Activated T-helper 9 cell treated with anti-CD3 and anti-CD28 coated beads, Interleukin-2, amount 50 U/mL, for 16 hours (primary cell): ENCODE measurements at regions not wholly inside any gene's neighbourhood (a gene's known extent, or its start where the extent isn't known, plus 50 kb on each side); places are given as distances from the start of the nearest gene placed in this dataset.
A peak's percentile ranks its signal among the peaks of the same experiment; 100 is the strongest.
"Not testable (repeated sequence)": the region's sequence is repeated elsewhere in the genome, so short reads cannot be mapped to it uniquely, and the experiment has no call there.

Experiments
- DNase-seq: peaks from one replicate; pipeline ENCODE4 v3.0.0-alpha.2; 2020; ENCODE audit warnings: low read depth

DNA sequence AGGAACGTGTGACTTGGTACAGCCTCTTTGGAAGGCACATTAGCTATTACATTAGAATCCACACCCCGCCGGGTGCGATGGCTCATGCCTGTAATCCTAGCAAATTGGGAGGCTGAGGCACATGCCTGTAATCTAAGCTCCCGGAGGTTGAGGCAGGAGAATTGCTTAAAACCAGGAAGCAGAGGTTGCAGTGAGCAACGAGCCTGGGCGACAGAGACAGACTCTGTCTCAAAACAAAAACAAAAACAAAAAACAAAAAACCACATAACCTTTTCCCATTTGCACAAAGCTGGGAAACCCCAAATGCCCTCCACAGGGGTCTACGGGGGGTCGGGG, 82.7 kb upstream of the METTL9 start:
- DNase-seq = not testable (repeated sequence)

- not testable (repeated sequence) for DNase-seq
Observed at GRCh38 chr16:21517263-21517662, 82.1 kb upstream of the METTL9 start.

DNA sequence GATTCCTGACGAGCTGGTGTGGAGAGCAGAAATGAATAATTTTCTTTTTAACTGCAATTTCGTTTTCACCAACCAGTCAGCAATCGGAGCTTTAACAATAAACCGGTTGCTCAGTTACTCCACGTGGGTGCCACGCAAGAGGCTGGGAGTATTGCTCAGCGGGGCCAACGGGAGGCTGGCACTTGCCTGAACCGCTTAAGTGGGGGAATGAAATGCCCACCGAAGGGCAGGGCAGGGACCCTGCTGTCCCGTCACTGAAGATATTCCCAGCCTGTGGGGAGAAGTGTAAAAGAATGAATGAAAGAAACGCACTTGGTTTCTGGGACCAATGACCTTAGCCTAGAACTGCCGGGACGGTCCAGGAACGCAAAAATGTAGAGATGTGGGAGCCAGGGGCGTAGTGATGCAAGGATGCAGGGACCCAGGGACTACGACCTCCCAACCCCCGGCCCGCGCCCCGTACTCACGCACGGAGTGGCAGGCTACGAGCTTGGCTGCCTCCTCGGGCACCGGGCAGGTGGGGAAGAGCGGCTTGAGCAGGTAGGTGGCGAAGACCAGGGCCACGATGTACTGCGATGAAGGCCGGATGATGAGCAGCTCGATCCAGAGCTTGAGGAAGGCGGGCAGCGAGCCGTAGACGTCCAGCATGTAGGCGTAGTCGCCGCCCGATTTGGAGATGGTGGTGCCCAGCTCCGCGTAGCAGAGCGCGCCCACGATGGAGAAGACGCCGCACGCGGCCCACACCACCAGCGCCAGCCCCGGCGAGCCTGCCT, 79.8 kb upstream of the METTL9 start:
- DNase-seq = not testable (repeated sequence)

DNA sequence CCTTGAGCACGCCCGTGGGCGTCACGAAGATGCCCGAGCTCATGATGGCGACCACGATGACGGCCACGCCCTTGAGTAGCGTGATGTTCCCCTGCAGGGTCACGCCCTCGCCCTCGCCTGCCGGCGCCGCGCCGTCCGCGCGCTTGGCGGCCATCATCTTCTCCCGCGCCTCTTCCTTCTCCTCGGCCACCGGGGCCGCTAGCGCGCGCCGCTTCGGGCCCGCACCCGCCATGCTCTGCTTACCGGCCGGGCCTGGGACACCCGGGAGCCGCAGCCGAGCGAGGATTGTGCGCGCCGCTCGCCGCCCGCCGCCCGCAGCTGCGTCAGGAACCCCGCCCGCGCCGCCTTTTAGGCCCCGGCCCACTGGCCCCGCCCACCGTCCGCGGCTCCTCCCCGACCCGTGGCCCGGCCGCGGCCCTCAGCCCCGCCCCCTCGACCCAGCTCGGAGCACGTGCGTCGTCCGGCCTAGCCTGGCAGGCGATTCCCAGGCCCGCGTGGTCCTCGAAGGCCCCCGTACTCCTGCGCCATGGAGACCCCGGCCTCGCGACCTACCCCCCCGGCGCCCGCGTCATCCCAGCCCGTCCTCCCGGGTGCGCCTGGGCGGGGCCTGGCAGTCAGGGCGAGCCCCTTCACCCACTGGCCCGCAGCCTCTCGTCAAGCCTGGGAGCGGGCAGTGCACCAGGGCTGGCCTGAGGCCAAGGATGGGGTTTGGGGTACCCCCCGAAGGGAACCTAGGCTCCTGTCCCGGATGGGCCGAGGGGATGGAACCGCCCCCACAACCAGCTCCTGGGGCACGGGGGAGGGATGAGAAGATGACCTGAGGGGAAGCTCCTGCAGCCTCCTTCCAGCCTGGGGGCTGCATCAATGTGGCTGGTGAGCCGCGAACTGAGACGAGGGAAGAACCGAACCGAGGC, 79.0 kb upstream of the METTL9 start:
- DNase-seq = peak; percentile 99

DNA sequence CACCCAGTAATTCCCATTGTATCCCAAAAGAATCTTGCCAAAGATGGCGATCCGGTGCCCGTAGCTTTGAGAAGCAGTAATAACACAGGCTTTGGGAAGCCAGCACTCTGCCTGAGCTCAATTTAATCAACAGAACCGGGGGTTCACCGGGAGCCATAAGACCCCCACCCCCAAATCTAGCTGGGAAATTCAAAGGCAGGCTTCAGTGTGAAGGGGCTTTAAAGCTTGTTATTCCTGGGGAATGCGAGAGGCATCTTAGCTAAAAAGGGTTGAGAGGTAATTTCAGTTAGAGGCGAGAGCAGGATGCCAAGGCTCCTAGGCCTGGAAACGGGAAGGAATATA, 78.4 kb upstream of the METTL9 start:
- not testable (repeated sequence) for DNase-seq

DNA sequence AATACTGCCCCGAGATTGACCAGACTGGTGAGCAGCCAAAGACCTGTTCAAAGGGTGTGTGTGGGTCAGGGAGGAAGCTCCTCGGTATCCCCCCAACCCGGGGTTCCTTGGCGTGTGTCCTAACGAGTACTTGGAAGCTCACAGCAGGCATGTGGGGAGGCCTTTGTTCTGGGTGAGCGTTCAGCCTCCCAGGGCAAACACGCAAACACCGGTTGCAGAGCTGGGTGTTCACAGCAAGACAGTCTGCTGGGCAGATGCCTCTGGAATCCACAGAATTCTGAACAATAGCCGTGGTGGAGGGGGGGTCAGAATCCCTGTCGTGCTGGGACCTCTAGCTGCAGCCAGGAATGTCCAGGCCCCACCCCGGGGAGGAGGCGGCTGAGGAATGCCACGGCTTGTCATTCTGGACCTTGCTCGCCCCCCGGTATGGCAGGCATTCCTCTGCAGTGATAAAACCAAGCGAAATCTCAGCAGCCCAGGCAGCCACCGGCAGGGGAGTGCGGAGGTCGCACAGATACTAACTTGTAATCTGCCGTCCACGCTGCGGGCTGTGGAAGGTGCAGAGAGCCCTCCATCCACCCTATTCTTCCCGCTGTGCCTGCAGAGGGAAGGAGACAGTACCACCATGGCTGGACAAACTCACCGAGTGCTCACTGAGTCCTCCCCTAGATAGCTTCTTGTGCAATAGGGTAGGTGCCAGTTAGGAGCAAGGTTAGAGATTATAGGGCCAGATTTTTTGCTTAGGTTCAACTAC, 77.8 kb upstream of the METTL9 start:
- not testable (repeated sequence) for DNase-seq

DNA sequence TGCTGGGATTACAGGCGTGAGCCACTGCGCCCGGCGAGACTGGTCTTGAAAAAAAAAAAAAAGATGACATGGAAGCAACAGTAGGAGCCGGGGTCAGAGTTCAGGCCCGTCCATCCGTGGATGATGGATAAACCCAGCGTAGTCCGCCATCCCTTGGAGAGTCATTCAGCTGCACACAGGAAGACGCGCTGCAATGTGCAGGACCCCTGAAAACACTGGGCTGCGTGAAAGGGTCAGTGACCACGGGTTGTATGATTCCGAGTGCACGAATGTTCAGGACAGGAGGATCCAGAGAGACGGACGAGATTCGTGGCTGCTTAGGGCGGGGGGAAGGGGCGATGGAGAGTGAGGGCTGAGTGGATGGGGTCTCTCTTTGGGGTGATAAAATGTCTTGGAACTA, 76.5 kb upstream of the METTL9 start:
- DNase-seq = not testable (repeated sequence)

- no peak for DNase-seq
Observed at GRCh38 chr16:21523411-21524067, 75.8 kb upstream of the METTL9 start.

GRCh38 chr16:21524068-21524751, 75.2 kb upstream of the METTL9 start:
- DNase-seq = no peak

DNA sequence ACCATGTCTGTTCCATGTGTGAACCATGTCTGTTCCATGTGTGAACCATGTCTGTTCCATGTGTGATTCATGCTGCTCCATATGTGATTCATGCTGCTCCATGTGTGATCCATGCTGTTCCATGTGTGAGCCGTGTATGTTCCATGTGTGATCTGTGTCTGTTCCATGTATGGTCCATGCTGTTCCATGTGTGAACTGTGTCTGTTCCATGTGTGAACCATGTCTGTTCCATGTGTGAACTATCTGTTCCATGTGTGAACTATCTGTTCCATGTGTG, 74.7 kb upstream of the METTL9 start:
- DNase-seq = not testable (repeated sequence)

DNA sequence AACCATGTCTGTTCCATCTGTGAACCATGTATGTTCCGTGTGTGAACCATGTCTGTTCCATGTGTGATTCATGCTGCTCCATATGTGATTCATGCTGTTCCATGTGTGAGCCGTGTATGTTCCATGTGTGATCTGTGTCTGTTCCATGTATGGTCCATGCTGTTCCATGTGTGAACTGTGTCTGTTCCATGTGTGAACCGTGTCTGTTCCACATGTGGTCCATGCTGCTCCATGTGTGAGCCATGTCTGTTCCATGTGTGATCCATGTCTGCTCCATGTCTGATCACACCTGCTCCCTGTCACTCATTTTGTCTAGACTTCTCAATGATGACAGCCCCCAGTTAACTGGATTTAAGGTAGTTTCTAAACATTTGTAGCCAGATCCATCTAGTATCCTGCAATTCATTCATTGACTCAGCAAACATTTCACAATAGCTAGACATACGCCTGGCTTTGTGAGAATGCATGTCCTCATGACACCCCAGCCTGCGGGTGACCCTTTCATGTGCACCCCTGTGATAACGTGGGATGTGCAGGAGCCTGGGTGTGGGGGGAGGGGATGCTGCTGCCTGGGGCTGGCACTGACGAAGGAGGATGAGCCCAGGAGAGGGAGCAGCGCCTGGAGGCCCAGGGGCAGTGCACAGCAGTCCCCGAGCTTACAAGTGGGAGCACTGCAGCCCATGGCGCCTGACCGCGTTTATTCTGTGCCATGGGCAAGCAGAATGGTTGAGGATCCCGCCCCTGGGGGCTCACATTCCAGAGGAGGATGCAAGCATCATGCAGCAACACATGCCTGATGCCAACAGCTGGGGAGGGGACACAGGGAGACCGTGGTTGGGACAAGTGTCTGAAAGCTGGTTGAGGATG, 74.1 kb upstream of the METTL9 start:
- not testable (repeated sequence) for DNase-seq

DNA sequence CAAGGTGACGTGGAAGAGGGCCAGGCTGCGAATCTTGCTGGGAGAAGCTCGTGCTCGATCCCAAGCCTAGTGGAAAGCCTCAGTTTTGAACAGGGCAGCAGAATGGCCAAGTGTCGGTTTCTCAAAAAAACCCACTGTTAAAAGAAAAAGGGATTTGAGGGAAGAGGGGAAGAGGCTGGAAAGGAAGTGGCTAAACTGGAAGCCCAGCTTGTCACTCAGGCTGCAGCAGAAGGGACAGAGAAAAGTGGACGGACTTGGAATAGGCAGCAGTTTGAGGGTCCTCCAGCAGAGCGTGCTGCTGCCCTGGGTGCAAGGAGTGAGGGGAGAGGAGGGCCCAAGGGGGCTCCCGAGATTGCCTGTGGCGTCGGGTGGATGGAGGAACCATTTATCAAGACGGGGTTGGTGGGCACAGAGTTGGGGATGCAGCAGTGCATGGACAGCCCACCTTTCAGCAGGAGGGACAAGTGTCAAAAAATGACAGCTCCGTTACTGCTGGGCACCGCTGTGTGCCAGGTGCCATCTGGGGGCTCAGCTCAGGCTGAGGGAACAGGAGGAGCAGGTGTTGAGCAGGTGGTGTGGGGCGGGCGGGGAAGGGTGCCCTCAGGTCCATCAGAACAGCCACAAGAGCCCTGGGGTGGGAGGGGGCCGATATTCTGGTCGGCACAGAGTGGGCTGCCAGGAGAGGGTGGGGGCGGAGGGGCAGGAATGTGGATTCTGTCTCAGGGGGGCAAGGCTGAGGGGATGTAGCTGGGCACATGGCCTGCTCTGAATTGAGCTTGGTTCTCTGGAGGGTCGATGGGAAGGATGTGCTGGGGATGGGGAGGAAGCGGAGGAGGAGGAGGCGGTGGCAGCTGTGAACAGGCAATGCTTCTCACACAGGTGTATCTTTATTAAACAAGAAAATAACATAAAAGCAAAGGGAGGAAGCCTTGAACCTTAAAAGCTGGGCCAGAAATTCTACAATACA, 73.1 kb upstream of the METTL9 start:
- not testable (repeated sequence) for DNase-seq

DNA sequence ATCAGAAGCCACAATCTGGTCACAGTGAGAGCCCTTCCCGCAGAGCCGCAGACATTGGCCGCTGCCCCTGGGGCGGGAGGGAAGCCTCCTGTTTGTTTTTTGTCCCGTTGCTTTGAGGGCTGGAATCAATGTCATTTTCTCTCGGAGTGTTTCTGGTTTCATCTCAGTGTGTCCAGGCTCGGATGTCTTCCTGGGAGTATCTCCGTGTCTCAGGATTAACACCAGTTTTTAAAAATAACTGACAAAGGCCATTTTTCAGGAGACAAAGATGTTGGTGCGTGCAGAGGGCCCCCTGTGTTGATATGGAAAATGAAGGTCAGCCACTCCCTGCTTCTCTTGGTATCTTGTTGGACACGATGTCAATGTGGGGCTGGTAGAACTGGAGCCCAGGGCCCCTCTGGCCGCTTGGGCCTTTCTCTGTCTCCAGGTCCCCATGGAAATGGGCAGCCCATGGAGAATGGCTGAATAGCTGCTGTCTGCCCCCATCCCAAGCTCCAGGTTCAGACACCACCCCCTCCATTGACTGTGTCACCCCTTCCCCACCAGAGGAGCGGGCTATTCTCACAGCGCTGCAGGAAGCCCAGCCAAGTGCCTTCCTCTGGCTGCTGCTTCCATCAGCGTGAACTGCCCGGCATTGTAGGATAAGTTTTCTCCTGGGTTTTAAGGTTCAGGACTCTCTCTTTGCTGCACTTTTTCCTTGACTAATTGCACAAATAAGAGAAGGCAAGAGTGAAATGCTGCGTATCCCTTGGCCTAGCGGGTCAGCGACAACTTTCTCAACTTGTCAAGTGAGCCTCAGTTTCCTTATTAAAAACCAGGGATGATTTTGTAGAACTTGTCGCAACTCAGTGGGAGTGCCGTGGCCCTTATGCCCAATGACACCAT, 72.2 kb upstream of the METTL9 start:
- no peak for DNase-seq

DNA sequence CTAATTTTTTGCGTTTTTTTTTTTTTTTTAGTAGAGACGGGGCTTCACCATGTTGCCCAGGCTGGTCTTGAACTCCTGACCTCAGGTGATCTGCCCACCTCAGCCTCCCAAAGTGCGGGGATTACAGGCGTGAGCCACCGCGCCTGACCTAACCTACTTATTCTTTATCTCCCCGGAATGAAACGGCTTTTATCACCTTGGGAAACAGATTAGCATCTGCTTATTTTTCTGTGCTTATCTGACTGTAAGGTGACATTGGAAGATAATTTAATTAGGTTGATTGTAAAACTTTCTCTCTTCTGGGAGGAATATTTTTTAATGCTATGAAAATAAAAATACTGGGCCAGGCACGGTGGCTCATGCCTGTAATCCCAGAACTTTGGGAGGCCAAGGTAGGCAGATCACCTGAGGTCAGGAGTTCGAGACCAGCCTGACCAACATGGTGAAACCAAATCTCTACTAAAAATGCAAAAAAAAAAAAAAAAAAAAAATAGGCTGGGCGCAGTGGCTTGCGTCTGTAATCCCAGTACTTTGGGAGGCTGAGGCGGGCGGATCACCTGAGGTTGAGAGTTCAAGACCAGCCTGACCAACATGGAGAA, 70.2 kb upstream of the METTL9 start:
- DNase-seq = not testable (repeated sequence)

GRCh38 chr16:21530729-21531383, 68.5 kb upstream of the METTL9 start:
- not testable (repeated sequence) for DNase-seq

DNA sequence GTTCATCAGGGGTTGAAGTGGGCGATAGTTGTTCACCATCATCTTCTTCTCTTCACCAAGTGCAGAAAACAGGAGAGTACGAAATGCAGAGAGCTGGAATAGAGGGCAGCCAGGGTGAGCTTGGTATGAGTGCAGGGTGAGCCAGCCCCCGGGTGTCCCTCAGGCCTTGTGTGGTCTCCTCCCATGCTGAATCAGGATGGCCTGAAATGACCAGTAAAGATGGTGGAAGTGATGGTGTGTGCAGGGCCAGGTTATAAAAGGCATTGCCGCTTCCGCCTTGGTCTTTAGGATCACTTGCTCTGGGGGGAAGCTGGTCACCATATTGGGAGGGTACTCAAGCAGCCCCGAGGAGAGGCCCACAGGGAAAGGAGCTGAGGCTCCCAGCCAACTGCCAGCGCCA, 66.4 kb upstream of the METTL9 start:
- DNase-seq = not testable (repeated sequence)

GRCh38 chr16:21533474-21533873, 65.9 kb upstream of the METTL9 start:
- not testable (repeated sequence) for DNase-seq
